CD1c-positive myeloid dendritic cell (primary cell): ENCODE measurements at regions not wholly inside any gene's neighbourhood (a gene's known extent, or its start where the extent isn't known, plus 50 kb on each side); places are given as distances from the start of the nearest gene placed in this dataset.

ENCODE experiments used
- DNase-seq: peaks from one replicate; pipeline ENCODE4 v3.0.0-alpha.2; 2016; ENCODE audit errors: extremely low spot score

DNA sequence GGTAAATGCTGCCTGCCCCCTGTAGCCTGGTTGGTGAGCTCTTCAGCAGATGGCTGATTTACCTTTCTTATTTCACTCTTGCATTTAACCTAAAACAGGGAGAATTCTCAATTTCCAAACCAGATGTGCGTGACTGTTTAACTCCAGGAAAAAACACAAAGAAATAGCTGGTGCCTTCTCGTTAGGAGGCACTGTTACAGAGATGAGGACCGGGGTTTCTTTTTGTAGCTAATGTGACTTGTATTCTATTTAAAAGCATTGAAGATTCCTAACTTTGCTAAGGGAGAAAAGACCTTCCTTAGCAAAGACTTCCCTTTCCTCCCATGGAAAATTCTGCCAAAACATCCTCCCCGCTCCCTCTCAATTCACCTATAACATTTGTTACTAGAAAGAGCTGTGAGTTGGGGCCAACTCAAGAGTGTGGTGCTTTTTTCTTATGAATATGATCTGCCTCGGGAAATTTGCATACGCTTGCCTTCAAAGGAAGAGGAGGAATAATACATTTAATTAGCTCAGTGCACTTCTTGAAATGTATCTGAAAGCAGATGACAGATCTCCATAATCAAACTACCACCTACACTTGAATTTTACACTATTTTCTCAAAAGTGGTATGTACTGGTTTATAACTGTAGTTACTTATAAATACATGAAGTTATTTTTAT lies 102.0 kb upstream of the ARID2 start:
- DNase-seq = no peak

DNA sequence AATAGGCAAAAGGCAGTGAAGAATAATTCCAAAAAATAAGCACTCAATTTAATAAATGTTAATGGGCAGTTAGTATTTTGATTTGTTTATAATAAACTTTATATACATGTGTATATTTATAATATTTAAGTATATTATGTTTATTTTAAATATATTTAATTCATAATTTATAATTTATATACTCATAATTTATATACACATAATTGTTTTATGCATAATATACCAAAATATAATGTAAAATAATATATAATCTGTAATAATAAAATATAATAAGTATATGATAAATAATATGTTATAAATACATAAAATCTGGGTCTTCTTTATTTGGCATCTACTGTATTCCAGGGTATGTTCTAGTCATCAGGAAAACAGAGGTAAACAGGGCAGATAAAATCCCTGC lies 100.2 kb upstream of the ARID2 start:
- DNase-seq = no peak

DNA sequence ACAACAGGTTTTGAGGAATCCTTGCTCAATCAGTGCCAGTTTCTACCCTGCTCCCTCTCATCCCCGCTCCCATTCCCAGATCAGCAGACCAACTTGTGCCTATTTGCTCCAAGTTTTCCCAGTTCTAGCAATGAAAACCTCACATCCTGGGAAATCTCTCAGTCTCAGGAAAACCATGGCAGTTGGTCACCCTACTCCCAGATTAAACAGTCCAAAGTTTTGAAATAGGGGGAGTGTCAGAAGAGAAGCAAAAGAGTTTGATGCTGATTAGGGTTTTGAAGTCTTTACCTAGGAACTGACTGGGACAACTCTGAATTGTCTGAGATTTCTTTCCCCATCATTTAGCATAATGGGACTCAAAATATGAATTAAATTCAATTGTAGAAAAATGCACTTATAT lies 95.8 kb upstream of the ARID2 start:
- no peak for DNase-seq

DNA sequence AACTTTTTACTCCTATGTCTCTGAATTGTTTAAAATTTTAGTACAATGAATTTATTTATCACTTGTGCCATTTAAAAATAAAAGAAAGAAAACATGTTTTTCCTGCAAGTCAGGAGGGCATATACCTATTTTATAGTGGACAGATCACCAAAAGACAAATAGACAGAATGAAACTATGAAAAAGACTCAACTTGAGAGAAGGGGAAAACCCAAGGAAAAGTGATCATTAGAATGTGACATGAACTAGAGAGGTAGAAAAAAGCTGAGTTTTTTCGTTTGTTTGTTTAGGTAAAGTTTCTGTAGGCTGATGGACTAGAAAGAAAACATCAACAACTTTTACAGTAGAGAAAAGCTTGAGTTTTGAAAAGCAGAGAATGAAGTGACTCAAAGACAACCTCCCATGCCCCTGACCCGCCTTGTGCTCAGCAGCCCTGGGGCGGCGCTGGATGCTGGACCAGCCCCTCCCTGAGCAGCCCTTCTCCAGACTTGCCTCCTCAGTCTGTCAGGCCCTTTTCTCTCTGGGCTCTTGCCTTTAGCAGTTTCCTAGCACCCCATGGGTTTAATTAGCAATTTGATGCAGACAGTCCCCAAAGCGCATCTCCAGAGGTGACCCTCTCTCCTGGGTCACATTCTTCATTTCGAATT lies 95.1 kb upstream of the ARID2 start:
- DNase-seq = no peak

DNA sequence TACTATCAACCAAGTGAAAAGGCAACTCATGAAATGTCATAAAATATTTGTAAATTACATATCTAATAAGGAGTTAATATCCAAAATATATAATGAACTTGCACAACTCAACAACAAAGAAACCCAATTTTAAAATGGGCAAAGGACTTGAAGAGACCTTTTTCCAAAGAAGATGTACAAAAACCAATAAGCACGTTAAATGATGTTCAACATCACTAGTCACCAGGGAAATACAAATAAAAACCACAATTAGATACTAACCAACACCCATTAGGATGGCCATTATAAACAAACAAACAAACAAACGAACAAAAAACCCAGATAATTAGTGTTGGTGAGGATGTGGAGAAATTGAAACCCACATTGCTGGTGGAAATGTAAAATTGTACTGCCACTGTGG lies 92.3 kb upstream of the ARID2 start:
- no peak for DNase-seq

DNA sequence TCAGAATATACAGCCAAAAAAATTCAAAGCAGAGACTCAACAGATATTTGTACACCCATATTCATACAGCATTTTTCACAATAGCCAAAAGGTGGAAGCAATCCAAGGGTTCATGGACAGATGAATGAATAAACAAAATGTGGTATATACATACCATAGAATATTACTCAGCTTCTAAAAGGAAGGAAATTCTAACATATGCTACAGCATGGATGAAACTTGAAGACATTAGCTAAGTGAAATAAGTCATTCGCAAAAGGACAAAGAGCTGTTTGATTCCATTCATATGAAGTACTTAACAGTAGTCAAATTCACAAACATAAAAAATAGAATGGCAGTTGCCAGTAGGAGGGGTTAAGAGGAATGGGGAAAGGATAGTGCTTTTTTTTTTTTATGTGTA lies 91.8 kb upstream of the ARID2 start:
- no peak for DNase-seq

- no peak for DNase-seq
These were observed 91.1 kb upstream of the ARID2 start for GRCh38 chr12:45638386-45638785.

DNA sequence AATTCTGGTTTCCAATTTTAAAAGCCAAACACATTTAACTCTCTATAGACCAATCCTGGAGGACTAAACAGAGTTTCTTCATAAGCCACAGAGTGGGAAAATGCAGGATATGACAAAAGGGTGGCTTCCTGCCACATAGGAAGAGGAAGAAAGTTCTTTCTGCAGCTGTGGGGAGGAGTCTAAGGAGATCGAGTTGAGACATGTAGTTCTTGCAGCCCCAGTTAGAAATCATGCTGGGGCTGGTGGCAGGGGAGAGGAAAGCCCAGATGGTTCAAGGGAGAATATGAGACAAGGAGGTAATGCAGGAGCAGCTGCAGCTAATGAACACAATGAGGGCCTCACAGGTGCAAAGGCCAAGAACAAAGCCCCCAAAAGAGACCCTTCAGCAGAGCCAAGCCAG lies 85.0 kb upstream of the ARID2 start:
- peak; percentile 25 for DNase-seq

- no peak for DNase-seq
These were observed 82.5 kb upstream of the ARID2 start for GRCh38 chr12:45646851-45647581.

DNA sequence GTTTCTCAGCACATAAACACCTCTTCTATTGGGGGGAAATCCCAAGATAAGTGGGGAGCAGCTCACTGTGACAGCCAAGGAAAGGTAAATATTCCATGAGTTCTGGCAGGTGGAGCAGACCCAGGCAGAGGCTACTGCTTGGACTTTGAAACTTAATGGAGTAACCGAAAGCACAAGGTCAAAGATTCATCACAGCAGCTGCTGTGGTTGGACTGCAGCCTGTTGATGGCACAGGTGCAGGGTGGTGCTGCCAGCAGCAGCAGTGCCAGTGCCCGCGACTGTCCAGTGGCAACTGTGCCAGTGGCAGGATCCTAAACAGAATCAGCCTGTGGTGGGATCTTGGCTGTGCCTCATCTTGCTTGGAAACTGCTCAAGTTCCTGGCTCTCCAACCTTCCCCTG lies 81.4 kb upstream of the ARID2 start:
- DNase-seq = no peak

- DNase-seq = no peak
These were observed 78.5 kb upstream of the ARID2 start for GRCh38 chr12:45651029-45651428.

DNA sequence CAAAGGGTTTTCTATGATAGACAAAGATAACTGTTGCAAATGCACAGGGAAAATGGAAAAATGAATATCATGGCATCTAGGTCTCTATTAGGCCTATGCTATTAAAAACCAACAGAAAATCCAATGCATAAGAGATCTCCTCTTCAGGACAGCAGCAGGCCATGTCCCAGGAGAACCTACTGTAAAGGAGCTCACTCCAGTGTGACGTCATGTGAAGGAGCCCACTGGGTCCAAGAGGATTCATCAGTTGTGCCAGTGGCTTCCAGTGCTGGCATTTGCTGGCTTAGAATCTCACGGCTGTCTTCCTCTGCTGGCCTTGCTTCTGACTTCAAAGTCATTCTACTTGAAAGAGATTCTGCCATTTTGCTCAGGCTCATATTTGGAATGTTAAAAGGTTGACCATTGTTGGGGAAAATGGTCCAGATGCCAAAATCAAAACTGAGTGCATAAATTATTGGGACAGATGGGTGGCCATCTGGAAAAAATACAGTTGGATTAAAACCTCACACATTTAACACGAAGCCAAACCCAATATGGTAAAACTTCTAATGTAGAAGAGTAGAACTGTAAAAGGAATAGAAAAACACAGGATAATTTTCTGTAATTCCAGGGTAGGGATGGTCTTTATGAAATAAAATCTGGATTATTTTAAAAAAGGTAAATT lies 75.4 kb upstream of the ARID2 start:
- DNase-seq = no peak

DNA sequence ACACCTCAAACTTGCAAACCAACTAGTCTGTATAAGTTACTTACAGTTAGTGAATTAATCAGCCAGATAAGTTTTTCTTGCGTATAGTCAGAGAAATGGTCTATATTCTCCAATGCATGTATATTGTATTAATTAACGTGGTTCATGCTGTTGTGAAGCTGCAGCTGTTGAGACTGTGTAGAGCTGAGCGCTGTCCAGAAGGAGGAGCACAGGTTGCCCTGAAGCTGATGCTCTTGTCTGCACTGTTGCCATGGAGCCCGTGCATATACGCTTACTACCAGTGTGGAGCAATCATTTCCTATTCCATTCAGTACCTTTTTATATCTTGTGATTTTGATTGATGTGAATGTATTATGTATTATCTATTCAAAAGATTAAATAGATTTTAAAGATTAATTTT lies 74.3 kb upstream of the ARID2 start:
- peak; percentile 28 for DNase-seq

- DNase-seq = peak; percentile 17
These were observed 73.8 kb upstream of the ARID2 start for GRCh38 chr12:45655743-45656142.

DNA sequence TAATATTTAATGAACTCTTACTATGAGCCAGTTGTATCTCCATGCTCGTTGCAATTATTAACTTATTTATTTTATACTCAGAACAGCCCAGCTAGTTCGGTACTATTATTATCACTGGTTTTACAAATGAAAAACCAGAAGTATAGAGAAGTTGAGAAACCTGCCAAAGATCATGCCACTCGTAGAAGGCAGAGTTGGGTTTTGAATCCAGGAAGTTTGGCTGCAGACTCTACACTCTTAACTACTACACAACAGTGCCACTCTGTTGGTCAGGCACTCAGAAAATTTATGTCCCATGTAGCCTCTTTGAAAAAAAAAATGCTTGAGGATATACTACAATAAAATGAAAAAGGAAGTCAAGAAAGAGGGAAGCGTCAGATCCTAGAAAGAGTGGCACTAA lies 71.5 kb upstream of the ARID2 start:
- peak; percentile 5 for DNase-seq

DNA sequence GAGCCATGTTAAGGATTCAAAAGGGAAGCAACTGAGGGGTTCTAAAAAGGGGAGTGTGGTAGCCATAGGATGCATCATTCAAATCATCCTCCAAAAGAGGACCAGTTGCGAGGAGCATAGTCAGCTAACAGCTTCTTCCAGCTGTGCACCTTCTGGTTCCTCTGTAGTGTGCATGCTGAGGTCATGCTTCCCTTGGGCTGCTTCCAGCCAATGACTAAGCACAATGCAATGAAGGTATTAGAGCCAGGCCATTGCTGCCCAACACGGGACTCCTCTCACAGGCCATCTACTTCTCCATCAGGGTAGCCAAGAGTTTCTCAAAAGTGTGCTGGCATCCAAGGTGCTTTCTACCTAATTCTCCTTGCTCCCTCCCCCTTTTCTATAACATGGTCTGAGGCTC lies 69.2 kb upstream of the ARID2 start:
- DNase-seq = peak; percentile 9

GRCh38 chr12:45663455-45663854 lies 66.1 kb upstream of the ARID2 start:
- DNase-seq = no peak

DNA sequence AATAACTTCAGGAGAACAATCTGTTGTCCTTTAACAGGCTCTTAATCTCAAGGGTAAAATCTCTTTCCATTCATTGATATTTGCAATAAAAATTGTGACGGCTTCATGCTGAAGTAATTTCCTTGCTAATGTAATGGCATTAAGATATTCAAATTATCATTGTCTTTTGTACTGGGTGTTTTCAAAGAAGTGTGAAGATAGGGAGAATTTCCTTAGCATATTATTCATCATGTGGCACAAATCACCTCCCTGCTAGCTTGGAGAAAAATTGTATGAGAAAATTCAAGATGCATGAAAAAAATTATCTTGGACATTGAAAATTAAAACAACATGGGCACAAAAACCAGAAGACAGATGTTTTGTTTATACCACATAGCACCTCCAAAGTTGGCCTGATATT lies 63.6 kb upstream of the ARID2 start:
- no peak for DNase-seq

DNA sequence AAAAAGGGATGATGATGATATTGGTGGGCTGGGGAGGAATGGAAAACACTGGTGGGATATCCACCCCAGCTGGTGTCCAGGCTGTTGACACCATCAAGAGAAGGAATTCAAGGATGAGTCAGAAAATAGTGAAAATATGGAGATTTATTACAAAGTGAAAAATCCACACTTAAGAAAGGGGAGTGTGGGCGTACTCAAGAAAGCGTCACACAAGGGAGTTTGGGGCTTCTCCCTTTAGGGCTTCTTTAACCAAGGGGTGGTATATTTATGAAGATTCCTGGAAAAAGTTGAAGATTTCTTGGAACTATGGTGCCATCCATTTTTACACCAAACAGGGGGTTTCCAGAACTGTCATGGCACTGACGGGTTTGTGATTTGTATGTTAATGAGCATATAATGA lies 63.1 kb upstream of the ARID2 start:
- DNase-seq = no peak

- no peak for DNase-seq
These were observed 62.7 kb upstream of the ARID2 start for GRCh38 chr12:45666816-45667215.

- DNase-seq = no peak
These were observed 61.7 kb upstream of the ARID2 start for GRCh38 chr12:45667761-45668160.

DNA sequence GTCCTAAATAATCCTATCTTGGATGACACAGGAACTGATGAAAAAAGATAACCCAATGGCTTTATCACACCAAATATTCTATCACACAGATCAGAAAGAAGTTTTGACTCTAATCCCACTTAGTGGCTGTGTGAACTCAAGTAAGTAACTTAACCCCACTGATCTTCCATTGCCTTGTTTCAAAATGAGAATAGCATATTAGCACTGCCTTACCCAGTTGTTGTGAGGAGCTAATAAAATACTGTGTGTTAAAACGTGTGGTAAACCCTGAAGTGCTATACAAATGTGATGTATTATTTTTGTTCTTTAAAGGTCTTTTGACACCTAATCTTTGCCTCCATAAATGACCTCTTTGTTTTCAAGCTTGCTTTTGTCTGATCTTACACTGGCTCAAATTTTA lies 60.9 kb upstream of the ARID2 start:
- no peak for DNase-seq

GRCh38 chr12:45669093-45669492 lies 60.4 kb upstream of the ARID2 start:
- DNase-seq = peak; percentile 32
